Kidney epithelial cell (primary cell): ENCODE measurements at regions not wholly inside any gene's neighbourhood (a gene's known extent, or its start where the extent isn't known, plus 50 kb on each side); places are given as distances from the start of the nearest gene placed in this dataset.
"Not testable (repeated sequence)": the region's sequence is repeated elsewhere in the genome, so short reads cannot be mapped to it uniquely, and the experiment has no call there.

Source experiments
- DNase-seq: peaks from one replicate; pipeline ENCODE4 v3.0.0-alpha.2; 2010; ENCODE audit warnings: low read depth
- H3K27me3 ChIP-seq: 2 replicates; pipeline ENCODE4 v1.6.0; 2011; ENCODE audit warnings: low read length; ENCODE audit not compliant: control insufficient read depth, insufficient read depth
- H3K36me3 ChIP-seq: 2 replicates; pipeline ENCODE4 v1.5.1; 2011; ENCODE audit warnings: low read length; ENCODE audit not compliant: control insufficient read depth, insufficient read depth
- H3K4me3 ChIP-seq: 2 replicates; pipeline ENCODE4 v1.5.1; 2011; ENCODE audit warnings: low read depth, mild to moderate bottlenecking, control low read depth, low read length
- CTCF ChIP-seq: IDR thresholded peaks from 2 replicates; pipeline ENCODE4 v1.5.1; 2011; ENCODE audit warnings: mild to moderate bottlenecking, moderate library complexity, low read length, control low read depth, inconsistent platforms; ENCODE audit not compliant: insufficient read depth, poor library complexity, severe bottlenecking

GRCh38 chr4:62618042-62618441 lies 1417.9 kb downstream of the ADGRL3 start:
- Histone ChIP-seq H3K27me3 (no peaks in the 10 kb centered on the region), H3K36me3 (no peaks in the 10 kb centered on the region), H3K4me3 (no peak overlapping the region)
- no peak for DNase-seq
- TF ChIP-seq CTCF = no peak

GRCh38 chr4:62601737-62602136 lies 1401.6 kb downstream of the ADGRL3 start:
- no peak for TF ChIP-seq CTCF
- no peak for DNase-seq

GRCh38 chr4:62595265-62595664 lies 1395.1 kb downstream of the ADGRL3 start:
- peak; percentile 24 for TF ChIP-seq CTCF
- not testable (repeated sequence) for H3K4me3 ChIP-seq, H3K36me3 ChIP-seq, H3K27me3 ChIP-seq, DNase-seq

More at GRCh38 chr4:62601737-62602136, 1401.6 kb downstream of the ADGRL3 start:
- no peaks in the 10 kb centered on the region for H3K27me3 ChIP-seq
- H3K36me3 ChIP-seq = no peaks in the 10 kb centered on the region
- H3K4me3 ChIP-seq = no peak overlapping the region

DNA sequence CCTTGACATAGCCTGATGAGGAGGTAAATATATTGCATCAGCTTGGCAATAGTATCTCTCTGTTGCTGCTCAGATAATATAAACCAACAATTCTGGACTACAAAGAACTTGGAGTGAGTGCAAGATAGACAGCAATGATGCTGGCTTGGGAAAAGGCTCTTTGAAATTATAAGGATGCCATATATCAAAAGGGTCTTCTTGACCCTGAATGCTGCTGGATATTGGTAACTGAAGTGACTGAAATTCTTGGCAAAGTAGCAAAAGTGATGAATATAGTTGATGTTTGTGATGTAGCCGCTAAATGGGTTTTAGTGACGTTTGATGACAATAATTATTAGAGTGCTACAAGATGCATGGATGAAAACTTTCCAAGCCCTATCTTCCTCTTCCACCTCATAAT lies 1391.6 kb downstream of the ADGRL3 start:
- DNase-seq = no peak
- no peaks in the 10 kb centered on the region for H3K27me3 ChIP-seq
- TF ChIP-seq CTCF = no peak
- no peaks in the 10 kb centered on the region for H3K36me3 ChIP-seq
- H3K4me3 ChIP-seq = no peak overlapping the region

- no peak for TF ChIP-seq CTCF
- Histone ChIP-seq H3K36me3 (no peaks in the 10 kb centered on the region), H3K27me3 (no peaks in the 10 kb centered on the region), H3K4me3 (no peak overlapping the region)
- no peak for DNase-seq
Measured at GRCh38 chr4:62588671-62589070, 1388.5 kb downstream of the ADGRL3 start.

DNA sequence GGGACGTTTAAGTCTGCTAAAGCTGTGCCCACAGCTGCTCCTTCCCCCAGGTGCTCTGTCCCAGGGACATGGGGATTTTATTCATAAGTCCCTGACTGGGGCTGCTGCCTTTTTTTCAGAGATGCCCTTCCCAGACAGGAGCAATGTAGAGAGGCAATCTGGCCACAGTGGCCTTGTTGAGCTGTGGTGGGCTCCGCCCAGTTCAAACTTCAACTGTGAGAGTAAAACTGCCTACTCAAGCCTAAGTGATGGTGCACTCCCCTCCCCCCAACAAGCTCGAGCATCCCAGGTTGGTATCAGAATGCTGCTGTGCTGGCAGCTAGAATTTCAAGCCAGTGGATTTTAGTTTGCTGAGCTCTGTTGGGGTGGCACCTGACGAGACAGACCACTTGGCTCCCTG lies 1371.4 kb downstream of the ADGRL3 start:
- DNase-seq = no peak
- TF ChIP-seq CTCF = no peak
- H3K36me3 ChIP-seq = no peaks in the 10 kb centered on the region
- H3K4me3 ChIP-seq = no peak overlapping the region
- no peaks in the 10 kb centered on the region for H3K27me3 ChIP-seq
